ENCODE measurements at regions not wholly inside any gene's neighbourhood (a gene's known extent, or its start where the extent isn't known, plus 50 kb on each side); places are given as distances from the start of the nearest gene placed in this dataset.
"Not testable (repeated sequence)": the region's sequence is repeated elsewhere in the genome, so short reads cannot be mapped to it uniquely, and the experiment has no call there.

DNA sequence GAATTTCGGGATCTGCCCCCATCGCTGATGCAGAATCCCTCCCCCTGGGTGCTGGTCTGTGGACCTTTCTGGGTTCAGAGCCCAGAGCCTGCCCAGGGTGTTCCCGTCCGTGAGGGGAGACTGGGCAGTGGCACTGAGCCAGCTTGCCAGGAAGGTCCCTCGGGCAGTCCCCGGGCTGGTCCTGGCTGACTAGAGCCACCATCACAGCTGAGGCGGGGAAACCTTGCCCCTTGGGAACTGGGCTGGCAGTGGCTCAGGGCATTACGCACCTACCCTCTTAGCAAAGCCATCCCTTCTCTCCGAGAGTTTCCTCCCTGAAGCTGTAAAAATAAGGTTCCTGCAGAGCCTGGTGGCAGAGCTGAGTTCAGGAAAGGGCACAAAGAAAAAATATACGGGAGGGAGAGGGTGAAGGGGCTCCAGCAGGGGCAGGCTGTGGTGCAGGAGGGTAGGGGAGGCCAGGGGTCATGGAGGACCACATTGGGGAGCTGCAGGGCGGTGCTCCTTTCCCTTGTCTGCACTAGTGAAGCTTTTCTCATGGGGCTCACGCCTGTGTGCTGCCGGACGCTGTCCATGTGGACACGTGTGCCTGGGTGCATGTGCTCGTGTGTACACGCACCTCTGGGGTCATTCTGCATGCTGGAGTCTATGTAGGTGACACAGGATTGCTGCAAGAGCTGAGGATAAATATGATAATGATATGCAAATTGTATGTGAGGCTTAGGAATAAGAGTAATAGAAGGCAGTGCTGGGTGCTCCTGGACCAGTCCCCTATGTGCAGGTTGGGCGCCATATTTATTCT, 118.9 kb downstream of the LHX2 start:
- H3K27ac ChIP-seq (ENCODE audit: low read depth in 2 of 2, low read length in 1 of 2): no peak overlapping the region
- POLR2A ChIA-PET: no interaction called here

DNA sequence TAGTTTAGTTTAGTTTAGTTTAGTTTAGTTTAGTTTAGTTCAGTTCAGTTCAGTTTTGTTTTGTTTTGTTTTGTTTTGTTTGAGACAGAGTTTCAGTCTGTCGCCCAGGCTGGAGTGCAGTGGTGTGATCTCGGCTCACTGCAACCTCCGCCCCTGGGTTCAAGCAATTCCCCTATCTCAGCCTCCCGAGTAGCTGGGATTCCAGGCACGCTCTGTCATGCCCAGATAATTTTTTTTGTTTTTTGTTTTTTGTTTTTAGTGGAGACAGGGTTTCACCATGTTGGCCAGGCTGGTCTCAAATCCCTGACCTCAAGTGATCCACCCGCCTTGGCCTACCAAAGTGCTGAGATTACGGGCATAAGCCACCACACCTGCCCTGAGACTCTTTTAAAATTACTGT, 120.0 kb downstream of the LHX2 start:
- H3K27me3 ChIP-seq (ENCODE audit: insufficient read depth); H3K36me3 ChIP-seq (replicated peaks in 1 of 2; ENCODE audit: control insufficient read depth in 1 of 2, insufficient read depth in 2 of 2, low read length in 1 of 2); H3K4me3 ChIP-seq (ENCODE audit: low read depth in 2 of 2, low read length in 1 of 2); H3K9ac ChIP-seq; DNase-seq; H3K9me3 ChIP-seq; H3F3A ChIP-seq (replicated peaks; ENCODE audit: insufficient read depth); H3K79me2 ChIP-seq (ENCODE audit: insufficient read depth); H3K9me2 ChIP-seq; H2AFZ ChIP-seq (ENCODE audit: low read depth); H3K4me1 ChIP-seq (ENCODE audit: control insufficient read depth in 1 of 2, insufficient read depth in 2 of 2, low read depth in 1 of 2, low read length in 1 of 2); H4K20me1 ChIP-seq (ENCODE audit: insufficient read depth); H3K27ac ChIP-seq (ENCODE audit: low read depth in 2 of 2, low read length in 1 of 2); H3K4me2 ChIP-seq; POLR2A ChIA-PET: not testable (repeated sequence)
- CTCF ChIA-PET: interaction anchor here (1.2 to 1.9 kb wide), 2 partner anchors 247 to 256 kb away, joined by 3 to 5 read pairs; no protein-coding TSS in a partner anchor
- 82% methylated on average over 7 of the region's 7 CpGs for WGBS (ENCODE audit: low lambda C conversion rate)

More for the DNA sequence above, 118.9 kb downstream of the LHX2 start:
- Histone ChIP-seq H3K36me3 (replicated peaks in 1 of 2; ENCODE audit: control insufficient read depth in 1 of 2, insufficient read depth in 2 of 2, low read length in 1 of 2) (no peaks in the 10 kb centered on the region), H3K9me2 (no peaks in the 10 kb centered on the region), H3K79me2 (ENCODE audit: insufficient read depth) (no peaks in the 10 kb centered on the region), H3K4me1 (ENCODE audit: control insufficient read depth in 1 of 2, insufficient read depth in 2 of 2, low read depth in 1 of 2, low read length in 1 of 2) (no peaks in the 10 kb centered on the region), H3K4me3 (ENCODE audit: low read depth in 2 of 2, low read length in 1 of 2) (no peak overlapping the region), H3K9me3 (no peaks in the 10 kb centered on the region), H3K9ac (no peak overlapping the region), H3K27me3 (ENCODE audit: insufficient read depth) (no peaks in the 10 kb centered on the region; the same call in 1 of the 2 replicates), H3F3A (replicated peaks; ENCODE audit: insufficient read depth) (no peaks in the 10 kb centered on the region), H2AFZ (ENCODE audit: low read depth) (no peak overlapping the region), H3K4me2 (no peak overlapping the region), H4K20me1 (ENCODE audit: insufficient read depth) (no peaks in the 10 kb centered on the region)
- 67% methylated on average over 14 of the region's 18 CpGs for WGBS (ENCODE audit: low lambda C conversion rate)
- no peak for DNase-seq
- CTCF ChIA-PET: interaction anchor here (0.7 to 1.6 kb wide), 2 partner anchors 256 to 258 kb away, joined by 3 to 9 read pairs; no protein-coding TSS in a partner anchor
- TF ChIP-seq EZH2phosphoT487 (IDR thresholded peaks at IDR 0.05; ENCODE audit: borderline replicate concordance, low read depth) (no peak), NFIC (IDR thresholded peaks at IDR 0.05; ENCODE audit: borderline replicate concordance) (no peak), RFX5 (IDR thresholded peaks at IDR 0.05; ENCODE audit: low read length) (no peak), FOXM1 (IDR thresholded peaks at IDR 0.05; ENCODE audit: low read depth) (no peak), CHD2 (IDR thresholded peaks at IDR 0.05; ENCODE audit: low read length, partially characterized antibody) (no peak), NRF1 (IDR thresholded peaks at IDR 0.05; ENCODE audit: low read depth, low read length) (no peak), MEF2A (IDR thresholded peaks at IDR 0.05; ENCODE audit: borderline replicate concordance, low read depth) (no peak), GATA2 (CRISPR knock-in tag; IDR thresholded peaks at IDR 0.05) (no peak), ELF1 (IDR thresholded peaks at IDR 0.05) (no peak)
- TF ChIP-seq, protein P1, sequence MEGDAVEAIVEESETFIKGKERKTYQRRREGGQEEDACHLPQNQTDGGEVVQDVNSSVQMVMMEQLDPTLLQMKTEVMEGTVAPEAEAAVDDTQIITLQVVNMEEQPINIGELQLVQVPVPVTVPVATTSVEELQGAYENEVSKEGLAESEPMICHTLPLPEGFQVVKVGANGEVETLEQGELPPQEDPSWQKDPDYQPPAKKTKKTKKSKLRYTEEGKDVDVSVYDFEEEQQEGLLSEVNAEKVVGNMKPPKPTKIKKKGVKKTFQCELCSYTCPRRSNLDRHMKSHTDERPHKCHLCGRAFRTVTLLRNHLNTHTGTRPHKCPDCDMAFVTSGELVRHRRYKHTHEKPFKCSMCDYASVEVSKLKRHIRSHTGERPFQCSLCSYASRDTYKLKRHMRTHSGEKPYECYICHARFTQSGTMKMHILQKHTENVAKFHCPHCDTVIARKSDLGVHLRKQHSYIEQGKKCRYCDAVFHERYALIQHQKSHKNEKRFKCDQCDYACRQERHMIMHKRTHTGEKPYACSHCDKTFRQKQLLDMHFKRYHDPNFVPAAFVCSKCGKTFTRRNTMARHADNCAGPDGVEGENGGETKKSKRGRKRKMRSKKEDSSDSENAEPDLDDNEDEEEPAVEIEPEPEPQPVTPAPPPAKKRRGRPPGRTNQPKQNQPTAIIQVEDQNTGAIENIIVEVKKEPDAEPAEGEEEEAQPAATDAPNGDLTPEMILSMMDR (IDR thresholded peaks at IDR 0.05): no peak
- TF ChIP-seq, protein P2, sequence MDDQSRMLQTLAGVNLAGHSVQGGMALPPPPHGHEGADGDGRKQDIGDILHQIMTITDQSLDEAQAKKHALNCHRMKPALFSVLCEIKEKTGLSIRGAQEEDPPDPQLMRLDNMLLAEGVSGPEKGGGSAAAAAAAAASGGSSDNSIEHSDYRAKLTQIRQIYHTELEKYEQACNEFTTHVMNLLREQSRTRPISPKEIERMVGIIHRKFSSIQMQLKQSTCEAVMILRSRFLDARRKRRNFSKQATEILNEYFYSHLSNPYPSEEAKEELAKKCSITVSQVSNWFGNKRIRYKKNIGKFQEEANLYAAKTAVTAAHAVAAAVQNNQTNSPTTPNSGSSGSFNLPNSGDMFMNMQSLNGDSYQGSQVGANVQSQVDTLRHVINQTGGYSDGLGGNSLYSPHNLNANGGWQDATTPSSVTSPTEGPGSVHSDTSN (IDR thresholded peaks at IDR 0.05): no peak
